K562 (cell line): ENCODE measurements at regions not wholly inside any gene's neighbourhood (a gene's known extent, or its start where the extent isn't known, plus 50 kb on each side); places are given as distances from the start of the nearest gene placed in this dataset.

ENCODE experiments used
- FOXK2 ChIP-seq, 2 experiments: fragments of 450-650 bp; IDR thresholded peaks in 1 of 2; conservative IDR thresholded peaks in 1 of 2; 2 replicates each; pipeline ENCODE4 v1.6.1; 2016; ENCODE audit warnings: low read depth in 2 of 2, mild to moderate bottlenecking in 1 of 2
- GATAD2B ChIP-seq: fragments of 450-650 bp; IDR thresholded peaks from 2 replicates; pipeline ENCODE4 v1.6.1; 2017; ENCODE audit warnings: mild to moderate bottlenecking, borderline replicate concordance
- NFYB ChIP-seq: IDR thresholded peaks from 2 replicates; pipeline ENCODE4 v1.6.1; 2011; ENCODE audit warnings: mild to moderate bottlenecking, moderate library complexity; ENCODE audit not compliant: insufficient read length; ENCODE audit errors: extremely low read depth
- SLC30A9 ChIP-seq: fragments of 250-450 bp; sonication (Bioruptor Pico); IDR thresholded peaks from 2 replicates; pipeline ENCODE4 v1.8.0; 2022; ENCODE audit warnings: mild to moderate bottlenecking, moderate library complexity
- SMAD3 ChIP-seq: fragments of 450-650 bp; formaldehyde crosslinking; conservative IDR thresholded peaks from 2 replicates; pipeline ENCODE4 v1.4.0; 2020; ENCODE audit warnings: mild to moderate bottlenecking
- TF ChIP-seq, protein P1 (sequence below): fragments of 200-800 bp; sonication (Bioruptor generic); IDR thresholded peaks from 2 replicates; pipeline ENCODE4 v1.6.1; 2017; ENCODE audit warnings: missing genetic modification characterization, missing compliant biosample characterization
- TF ChIP-seq, protein P2 (sequence below): sonication (generic); formaldehyde crosslinking; IDR thresholded peaks from 2 replicates; pipeline ENCODE4 v1.9.0; 2022; ENCODE audit warnings: mild to moderate bottlenecking, missing genetic modification reagents
- TF ChIP-seq, protein P3 (sequence below): fragments of 450-650 bp; formaldehyde crosslinking; IDR thresholded peaks from 2 replicates; pipeline ENCODE4 v1.4.0; 2022; ENCODE audit warnings: missing genetic modification characterization
- TF ChIP-seq, protein P4 (sequence below), 2 experiments: IDR thresholded peaks; 2 replicates each; pipeline ENCODE4 v1.6.1; 2011; ENCODE audit warnings: borderline replicate concordance in 1 of 2, control low read depth in 1 of 2, low read depth in 1 of 2, low read length in 1 of 2, mild to moderate bottlenecking in 1 of 2, mixed read lengths in 1 of 2, moderate library complexity in 1 of 2; ENCODE audit not compliant: insufficient read depth in 1 of 2, insufficient read length in 1 of 2, poor library complexity in 1 of 2, severe bottlenecking in 1 of 2; ENCODE audit errors: extremely low read depth in 1 of 2
- TF ChIP-seq, protein P5 (sequence below), 3 experiments: IDR thresholded peaks in 2 of 3; conservative IDR thresholded peaks in 1 of 3; 2 replicates each; pipeline ENCODE4 v1.5.1; 2011 to 2012; ENCODE audit warnings: low read length in 3 of 3, mild to moderate bottlenecking in 3 of 3, control low read depth in 2 of 3, improper control_type of control experiment in 1 of 3, inconsistent platforms in 1 of 3, low read depth in 1 of 3, mixed read lengths in 1 of 3, moderate library complexity in 1 of 3; ENCODE audit not compliant: insufficient read depth in 2 of 3
- TF ChIP-seq, protein P6 (sequence below): fragments of 450-650 bp; IDR thresholded peaks from one replicate; pipeline ENCODE4 v1.6.1; 2018; ENCODE audit warnings: mild to moderate bottlenecking, moderate library complexity; ENCODE audit not compliant: partially characterized antibody
- TF ChIP-seq, protein P7 (sequence below): sonication (generic); formaldehyde crosslinking; IDR thresholded peaks from 2 replicates; pipeline ENCODE4 v1.8.0; 2022; ENCODE audit warnings: mild to moderate bottlenecking, missing genetic modification reagents, borderline replicate concordance
- TF ChIP-seq, protein P8 (sequence below), 2 experiments: fragments of 450-650 bp in 1 of 2; sonication (generic) in 1 of 2; formaldehyde crosslinking; conservative IDR thresholded peaks; 2 replicates each; pipeline versions ENCODE4 v1.4.0 to v1.8.1; 2020 to 2022; ENCODE audit warnings: mild to moderate bottlenecking in 1 of 2, missing genetic modification reagents in 1 of 2

DNA sequence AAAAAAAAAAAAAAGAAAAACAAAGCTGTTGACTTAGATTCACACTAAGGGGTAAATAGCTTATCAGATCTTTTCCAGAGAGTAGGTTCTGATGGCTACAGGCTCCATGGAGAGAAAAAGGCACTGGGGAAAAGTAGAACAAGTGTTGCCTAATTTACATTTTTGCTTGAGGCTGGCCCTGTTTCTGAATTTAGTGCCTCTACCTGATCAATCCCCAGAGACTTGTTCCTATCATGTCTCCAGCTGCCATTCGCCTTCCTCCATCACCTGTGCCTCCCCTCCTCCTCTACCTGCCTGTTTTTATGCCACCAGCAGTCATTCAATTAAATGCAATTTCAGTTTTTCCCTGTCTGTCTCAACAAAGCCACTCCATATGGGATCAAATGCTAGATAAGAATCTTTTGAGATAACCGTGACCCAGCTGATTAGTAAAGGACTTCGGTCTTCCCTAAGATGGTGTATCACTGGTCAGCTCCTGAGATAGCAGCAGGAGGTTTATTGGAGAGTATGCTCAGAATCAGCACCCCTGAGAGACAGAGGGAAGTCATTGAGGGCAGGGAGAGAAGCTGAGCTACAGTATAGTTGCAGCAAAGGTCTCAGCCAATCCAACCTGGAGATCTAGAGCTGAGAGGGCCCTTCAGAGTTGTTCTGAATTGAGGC lies 88.1 kb upstream of the GADL1 start:
- TF ChIP-seq, protein P1, sequence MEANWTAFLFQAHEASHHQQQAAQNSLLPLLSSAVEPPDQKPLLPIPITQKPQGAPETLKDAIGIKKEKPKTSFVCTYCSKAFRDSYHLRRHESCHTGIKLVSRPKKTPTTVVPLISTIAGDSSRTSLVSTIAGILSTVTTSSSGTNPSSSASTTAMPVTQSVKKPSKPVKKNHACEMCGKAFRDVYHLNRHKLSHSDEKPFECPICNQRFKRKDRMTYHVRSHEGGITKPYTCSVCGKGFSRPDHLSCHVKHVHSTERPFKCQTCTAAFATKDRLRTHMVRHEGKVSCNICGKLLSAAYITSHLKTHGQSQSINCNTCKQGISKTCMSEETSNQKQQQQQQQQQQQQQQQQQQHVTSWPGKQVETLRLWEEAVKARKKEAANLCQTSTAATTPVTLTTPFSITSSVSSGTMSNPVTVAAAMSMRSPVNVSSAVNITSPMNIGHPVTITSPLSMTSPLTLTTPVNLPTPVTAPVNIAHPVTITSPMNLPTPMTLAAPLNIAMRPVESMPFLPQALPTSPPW (CRISPR knock-in tag) = no peak
- TF ChIP-seq FOXK2 (conservative IDR thresholded peaks at IDR 0.05 in 1 of 2, IDR thresholded peaks at IDR 0.05 in 1 of 2; ENCODE audit: low read depth in 2 of 2) (no peak), SLC30A9 (CRISPR knock-in tag) (no peak), GATAD2B (no peak), NFYB (no peak), SMAD3 (CRISPR knock-in tag) (no peak)
- TF ChIP-seq, protein P2, sequence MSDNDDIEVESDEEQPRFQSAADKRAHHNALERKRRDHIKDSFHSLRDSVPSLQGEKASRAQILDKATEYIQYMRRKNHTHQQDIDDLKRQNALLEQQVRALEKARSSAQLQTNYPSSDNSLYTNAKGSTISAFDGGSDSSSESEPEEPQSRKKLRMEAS (CRISPR knock-in tag) = no peak
- TF ChIP-seq, protein P3, sequence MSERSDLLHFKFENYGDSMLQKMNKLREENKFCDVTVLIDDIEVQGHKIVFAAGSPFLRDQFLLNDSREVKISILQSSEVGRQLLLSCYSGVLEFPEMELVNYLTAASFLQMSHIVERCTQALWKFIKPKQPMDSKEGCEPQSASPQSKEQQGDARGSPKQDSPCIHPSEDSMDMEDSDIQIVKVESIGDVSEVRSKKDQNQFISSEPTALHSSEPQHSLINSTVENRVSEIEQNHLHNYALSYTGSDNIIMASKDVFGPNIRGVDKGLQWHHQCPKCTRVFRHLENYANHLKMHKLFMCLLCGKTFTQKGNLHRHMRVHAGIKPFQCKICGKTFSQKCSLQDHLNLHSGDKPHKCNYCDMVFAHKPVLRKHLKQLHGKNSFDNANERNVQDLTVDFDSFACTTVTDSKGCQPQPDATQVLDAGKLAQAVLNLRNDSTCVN = no peak
- TF ChIP-seq, protein P4, sequence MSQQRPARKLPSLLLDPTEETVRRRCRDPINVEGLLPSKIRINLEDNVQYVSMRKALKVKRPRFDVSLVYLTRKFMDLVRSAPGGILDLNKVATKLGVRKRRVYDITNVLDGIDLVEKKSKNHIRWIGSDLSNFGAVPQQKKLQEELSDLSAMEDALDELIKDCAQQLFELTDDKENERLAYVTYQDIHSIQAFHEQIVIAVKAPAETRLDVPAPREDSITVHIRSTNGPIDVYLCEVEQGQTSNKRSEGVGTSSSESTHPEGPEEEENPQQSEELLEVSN (IDR thresholded peaks at IDR 0.05; ENCODE audit: borderline replicate concordance in 1 of 2, extremely low read depth in 1 of 2, insufficient read depth in 1 of 2, insufficient read length in 1 of 2, low read depth in 1 of 2, low read length in 1 of 2, poor library complexity in 1 of 2, severe bottlenecking in 1 of 2) = no peak
- TF ChIP-seq, protein P5, sequence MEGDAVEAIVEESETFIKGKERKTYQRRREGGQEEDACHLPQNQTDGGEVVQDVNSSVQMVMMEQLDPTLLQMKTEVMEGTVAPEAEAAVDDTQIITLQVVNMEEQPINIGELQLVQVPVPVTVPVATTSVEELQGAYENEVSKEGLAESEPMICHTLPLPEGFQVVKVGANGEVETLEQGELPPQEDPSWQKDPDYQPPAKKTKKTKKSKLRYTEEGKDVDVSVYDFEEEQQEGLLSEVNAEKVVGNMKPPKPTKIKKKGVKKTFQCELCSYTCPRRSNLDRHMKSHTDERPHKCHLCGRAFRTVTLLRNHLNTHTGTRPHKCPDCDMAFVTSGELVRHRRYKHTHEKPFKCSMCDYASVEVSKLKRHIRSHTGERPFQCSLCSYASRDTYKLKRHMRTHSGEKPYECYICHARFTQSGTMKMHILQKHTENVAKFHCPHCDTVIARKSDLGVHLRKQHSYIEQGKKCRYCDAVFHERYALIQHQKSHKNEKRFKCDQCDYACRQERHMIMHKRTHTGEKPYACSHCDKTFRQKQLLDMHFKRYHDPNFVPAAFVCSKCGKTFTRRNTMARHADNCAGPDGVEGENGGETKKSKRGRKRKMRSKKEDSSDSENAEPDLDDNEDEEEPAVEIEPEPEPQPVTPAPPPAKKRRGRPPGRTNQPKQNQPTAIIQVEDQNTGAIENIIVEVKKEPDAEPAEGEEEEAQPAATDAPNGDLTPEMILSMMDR (IDR thresholded peaks at IDR 0.05 in 2 of 3, conservative IDR thresholded peaks at IDR 0.05 in 1 of 3; ENCODE audit: insufficient read depth in 2 of 3, low read depth in 1 of 3, low read length in 3 of 3) = no peak
- TF ChIP-seq, protein P6, sequence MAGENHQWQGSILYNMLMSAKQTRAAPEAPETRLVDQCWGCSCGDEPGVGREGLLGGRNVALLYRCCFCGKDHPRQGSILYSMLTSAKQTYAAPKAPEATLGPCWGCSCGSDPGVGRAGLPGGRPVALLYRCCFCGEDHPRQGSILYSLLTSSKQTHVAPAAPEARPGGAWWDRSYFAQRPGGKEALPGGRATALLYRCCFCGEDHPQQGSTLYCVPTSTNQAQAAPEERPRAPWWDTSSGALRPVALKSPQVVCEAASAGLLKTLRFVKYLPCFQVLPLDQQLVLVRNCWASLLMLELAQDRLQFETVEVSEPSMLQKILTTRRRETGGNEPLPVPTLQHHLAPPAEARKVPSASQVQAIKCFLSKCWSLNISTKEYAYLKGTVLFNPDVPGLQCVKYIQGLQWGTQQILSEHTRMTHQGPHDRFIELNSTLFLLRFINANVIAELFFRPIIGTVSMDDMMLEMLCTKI = no peak
- TF ChIP-seq, protein P7, sequence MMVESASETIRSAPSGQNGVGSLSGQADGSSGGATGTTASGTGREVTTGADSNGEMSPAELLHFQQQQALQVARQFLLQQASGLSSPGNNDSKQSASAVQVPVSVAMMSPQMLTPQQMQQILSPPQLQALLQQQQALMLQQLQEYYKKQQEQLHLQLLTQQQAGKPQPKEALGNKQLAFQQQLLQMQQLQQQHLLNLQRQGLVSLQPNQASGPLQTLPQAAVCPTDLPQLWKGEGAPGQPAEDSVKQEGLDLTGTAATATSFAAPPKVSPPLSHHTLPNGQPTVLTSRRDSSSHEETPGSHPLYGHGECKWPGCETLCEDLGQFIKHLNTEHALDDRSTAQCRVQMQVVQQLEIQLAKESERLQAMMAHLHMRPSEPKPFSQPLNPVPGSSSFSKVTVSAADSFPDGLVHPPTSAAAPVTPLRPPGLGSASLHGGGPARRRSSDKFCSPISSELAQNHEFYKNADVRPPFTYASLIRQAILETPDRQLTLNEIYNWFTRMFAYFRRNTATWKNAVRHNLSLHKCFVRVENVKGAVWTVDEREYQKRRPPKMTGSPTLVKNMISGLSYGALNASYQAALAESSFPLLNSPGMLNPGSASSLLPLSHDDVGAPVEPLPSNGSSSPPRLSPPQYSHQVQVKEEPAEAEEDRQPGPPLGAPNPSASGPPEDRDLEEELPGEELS (CRISPR knock-in tag) = no peak
- TF ChIP-seq, protein P8, sequence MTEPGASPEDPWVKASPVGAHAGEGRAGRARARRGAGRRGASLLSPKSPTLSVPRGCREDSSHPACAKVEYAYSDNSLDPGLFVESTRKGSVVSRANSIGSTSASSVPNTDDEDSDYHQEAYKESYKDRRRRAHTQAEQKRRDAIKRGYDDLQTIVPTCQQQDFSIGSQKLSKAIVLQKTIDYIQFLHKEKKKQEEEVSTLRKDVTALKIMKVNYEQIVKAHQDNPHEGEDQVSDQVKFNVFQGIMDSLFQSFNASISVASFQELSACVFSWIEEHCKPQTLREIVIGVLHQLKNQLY (CRISPR knock-in tag; conservative IDR thresholded peaks at IDR 0.05) = no peak
